HG03342 (cell line): ENCODE measurements at regions not wholly inside any gene's neighbourhood (a gene's known extent, or its start where the extent isn't known, plus 50 kb on each side); places are given as distances from the start of the nearest gene placed in this dataset.
"Not testable (repeated sequence)": the region's sequence is repeated elsewhere in the genome, so short reads cannot be mapped to it uniquely, and the experiment has no call there.

Experiments
- ATAC-seq: cut with Tn5 transposase; IDR thresholded peaks from one replicate; pipeline ENCODE4 v1.9.1; 2021; ENCODE audit warnings: mild to moderate bottlenecking, moderate library complexity; ENCODE audit not compliant: unreplicated experiment

DNA sequence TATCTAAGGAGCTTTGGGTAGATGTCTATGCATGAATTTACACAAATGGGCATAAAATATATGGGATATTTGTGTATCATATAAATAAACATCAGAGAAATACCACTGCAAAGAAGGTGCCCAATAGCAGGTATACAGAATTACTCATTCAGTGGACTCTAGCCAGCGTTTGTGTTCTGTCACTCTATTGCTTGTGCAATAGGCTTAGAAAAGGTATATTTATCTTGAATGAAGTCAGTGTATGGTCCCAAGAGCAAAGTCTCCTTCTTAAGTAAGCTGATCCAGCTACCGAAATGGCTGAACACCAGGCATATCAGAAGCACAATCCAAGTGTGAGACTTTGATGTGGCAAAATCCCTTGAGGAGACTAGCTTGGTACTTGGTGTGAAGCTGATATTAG lies 1058.4 kb downstream of the SORCS1 start:
- ATAC-seq, result no peak

DNA sequence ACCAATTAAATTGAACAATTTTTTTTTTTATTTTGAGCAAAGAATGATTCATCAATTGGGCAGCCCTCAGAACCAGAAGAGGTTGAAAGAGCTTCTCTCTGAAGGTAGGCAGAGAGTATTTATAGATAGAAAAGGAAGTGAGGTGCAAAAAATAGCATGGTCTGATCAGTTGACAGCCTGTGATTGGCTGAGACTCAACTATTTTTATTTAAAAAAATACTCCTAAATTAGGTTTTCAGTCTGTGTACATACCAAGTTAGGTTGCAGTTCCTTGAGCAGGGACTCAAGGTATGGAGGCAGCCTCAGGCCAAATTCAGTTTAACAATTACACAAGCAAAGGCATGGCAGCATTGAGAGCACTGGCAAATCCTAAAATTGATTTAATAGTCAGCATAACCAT lies 1074.7 kb downstream of the SORCS1 start:
- ATAC-seq, result no peak

DNA sequence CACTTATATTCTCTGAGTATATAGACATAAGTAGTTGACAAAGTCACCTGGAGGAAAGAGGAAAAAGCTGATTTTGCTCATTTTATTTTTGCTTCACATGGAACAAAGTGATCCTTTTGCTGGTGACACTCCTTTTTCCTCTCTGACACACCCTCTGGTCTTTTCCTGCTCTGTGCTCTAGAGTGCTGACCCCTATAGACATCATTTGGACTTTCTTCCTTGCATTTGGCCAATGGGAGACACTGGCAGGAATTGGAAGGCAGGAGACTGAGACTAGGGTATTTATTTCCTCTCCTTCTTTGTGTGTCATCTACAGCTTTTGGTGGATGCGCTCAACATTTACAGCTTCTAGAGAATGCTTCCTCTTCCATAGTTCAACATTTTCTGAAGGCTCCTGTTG lies 1078.1 kb downstream of the SORCS1 start:
- no peak for ATAC-seq

DNA sequence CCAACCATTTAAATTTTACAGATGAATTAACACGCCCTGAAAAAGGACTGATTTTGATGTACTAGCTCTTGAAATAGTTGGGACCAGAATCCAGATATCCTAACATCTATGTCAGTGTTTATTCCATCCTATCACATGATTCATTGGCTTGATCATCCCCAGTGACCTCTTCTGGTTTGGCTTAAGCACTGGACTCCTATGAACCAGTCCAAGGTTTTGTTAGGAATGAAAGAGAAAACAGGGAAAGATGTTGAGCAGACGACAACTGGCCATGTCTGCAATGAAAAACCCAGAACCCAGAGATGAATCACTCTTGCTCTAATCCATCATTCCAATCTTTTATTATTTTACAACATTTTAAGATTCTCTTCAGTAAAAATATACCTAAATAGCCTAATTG lies 1080.9 kb downstream of the SORCS1 start:
- ATAC-seq, result no peak

DNA sequence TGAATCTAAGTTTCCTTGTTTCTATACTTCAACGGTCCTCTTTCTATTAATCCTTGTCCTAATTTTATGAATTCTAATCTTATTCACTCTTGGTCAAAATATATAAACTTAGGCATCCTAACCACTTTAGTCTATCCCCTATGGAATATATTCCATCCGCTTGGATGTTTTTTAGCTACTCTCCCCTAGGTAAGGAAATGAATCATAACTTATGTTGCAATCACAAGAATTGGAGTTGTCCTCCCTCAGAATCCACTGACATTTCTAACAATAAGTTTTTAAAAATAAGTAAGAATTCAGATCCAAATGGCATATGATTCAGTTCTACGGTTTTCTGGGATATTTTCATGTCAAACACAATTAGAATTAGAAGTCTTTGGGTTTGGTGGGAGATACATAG lies 1081.6 kb downstream of the SORCS1 start:
- no peak for ATAC-seq

DNA sequence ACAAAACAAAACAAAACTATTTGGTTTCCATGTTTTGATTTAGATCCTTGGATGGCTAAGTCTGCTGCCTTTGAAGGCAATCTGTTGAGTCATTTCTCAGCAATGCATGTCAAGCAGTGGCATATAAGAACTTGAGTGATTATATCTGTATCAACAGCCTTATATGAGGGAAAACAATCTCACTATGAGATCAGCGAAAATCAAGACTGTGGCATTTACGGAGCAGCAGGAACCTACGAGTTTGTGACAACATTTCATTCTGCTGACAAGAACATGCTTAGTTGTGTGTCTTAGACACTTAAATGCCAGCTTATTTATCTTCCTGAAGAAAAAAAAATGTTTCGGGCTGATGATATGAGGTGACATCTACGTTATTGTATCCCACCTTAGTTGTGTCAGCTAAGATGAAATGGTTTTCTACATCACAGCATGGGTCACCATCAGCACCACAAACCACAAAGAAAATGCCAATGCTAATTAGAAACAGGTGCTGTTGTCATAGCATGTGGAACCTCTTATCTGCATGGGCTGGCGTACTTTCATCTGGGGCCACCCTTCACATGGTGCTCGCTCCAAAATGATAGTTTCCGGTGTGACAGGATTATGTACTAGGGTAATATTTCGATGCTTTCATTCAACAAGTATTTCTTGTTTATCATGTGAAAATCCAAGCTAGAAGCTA lies 1085.5 kb downstream of the SORCS1 start:
- ATAC-seq, result no peak

DNA sequence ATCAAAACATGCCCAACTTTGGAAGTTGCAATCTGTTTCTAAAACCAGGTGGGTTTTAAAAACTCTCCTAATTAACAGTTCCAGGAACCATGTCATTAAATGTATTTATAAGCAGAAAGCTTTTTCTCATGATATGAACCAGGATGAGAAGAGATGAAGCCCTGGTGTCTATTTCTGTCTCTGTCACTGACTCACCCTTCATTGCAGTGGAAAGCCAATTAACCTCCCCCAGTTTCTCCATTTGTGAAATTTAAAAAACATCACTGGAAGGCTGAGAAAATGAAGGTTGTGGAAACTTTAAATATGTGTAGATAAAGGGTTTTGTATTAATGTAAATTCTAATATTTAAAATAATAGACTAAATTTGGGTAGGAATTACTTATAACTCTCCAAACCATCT lies 1088.0 kb downstream of the SORCS1 start:
- ATAC-seq, result no peak

DNA sequence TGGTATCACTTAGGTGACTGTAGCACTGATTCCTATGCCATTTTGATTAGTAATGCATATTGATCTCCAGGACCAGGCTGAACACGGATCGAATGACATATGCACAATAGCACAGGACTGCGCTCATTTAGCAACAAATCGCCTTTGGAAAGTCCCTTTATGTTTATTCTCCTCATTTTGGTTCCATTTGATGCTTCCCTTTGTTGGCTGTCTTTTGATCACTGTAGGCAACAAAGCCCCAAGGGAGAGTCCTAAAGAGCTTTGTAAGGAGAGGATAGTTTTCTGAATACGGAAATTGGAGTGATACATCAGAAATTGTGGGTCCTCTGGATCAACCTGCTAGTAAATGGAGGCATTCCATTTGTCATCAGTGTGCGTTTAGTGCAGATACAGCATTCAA lies 1111.4 kb downstream of the SORCS1 start:
- ATAC-seq, result no peak

DNA sequence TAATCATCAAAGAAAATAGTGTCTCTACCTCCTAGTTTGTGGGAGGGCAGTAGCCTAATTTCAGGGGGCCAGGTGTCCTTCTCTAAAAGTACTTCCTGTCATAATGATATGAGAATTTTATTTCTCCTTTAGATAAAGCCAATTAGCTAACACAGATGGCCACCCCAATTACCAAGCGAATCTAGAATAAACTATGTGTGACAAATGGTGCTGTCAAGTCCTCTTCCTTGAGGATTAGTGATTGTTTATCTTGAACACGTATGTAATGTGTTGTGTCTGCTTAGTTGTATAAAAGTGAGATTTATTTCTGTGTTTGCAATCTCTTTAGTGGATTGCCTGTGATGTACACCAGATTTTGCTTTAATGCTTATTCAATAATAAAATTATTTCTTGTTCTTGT lies 1120.0 kb downstream of the SORCS1 start:
- ATAC-seq, result no peak

DNA sequence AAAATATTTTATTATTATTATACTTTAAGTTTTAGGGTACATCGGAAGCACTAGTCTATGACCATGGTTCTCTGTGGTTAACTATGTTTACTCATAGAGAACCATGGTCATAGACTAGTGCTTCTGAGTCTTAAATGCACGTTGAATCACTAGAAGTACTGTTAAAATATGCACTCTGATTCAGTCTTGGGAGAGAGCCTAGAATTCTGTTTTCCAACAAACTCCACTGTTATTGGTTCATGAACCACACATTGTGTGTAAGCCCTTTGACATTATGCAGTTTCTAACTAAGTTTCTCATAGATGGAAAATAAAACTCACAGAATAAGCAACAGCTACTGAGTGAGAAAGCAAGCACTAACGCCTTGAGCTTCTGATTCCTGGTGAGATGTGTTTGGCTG lies 1120.6 kb downstream of the SORCS1 start:
- no peak for ATAC-seq

DNA sequence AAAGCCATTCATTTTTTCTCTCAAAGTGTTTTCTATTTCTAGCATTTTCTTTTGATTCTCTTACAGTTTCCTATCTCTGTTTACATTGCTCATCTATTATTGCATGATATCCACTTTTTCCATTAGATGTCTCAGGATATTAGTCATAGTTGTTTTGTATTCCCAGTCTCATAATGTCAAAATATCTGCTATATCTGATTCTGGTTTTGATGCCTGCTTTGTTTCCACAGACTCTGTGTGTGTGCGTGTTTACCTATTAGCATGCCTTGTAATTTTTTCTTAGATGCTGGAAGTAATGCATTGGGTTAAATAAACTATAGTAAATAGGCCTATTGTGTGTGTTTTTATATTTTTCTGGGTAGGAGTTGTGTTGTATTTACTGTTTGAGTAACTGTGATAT lies 1126.3 kb downstream of the SORCS1 start:
- ATAC-seq, result no peak

DNA sequence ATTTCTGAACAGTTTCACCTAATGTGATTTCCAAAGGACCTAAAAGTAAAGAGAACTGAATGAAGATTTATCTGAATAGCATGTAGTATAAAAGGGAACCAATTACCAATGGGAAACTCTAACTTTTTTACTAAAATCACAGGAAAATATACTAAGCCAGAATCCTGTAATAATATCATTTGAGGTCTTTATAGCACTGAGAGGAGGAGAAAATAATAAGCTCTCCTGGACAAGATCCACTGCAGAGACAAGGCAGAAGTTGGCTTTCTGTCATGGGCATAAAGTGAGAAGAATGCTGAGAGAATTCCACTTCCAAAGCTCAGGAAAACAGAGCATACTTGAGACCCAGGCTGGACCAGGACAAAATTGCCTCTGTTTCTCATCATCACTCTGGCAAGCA lies 1131.4 kb downstream of the SORCS1 start:
- ATAC-seq, result no peak

DNA sequence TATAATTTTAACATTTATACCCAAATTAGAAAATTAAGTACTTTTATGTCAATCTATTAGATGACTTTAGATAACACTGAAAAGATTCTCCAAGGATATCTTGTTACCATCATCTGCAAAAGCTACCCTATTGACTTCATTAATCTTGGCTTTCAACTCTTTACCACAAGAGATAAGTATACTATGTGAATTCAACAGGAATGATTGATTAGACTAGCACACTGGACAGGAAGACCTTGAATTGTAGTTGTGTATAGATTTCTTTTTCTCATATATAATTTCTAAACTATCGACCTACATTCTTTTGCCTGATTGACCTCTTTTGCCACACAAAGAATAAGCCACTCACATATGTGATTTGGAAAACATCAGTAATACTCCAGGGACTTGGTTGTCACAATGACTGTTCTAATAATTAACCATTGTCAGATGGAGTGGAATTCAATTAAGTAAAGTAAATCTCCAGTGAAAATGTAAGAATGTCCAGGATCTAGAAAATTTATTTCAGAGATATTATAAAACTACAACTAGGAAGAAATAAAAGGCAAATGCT lies 1132.0 kb downstream of the SORCS1 start:
- no peak for ATAC-seq

DNA sequence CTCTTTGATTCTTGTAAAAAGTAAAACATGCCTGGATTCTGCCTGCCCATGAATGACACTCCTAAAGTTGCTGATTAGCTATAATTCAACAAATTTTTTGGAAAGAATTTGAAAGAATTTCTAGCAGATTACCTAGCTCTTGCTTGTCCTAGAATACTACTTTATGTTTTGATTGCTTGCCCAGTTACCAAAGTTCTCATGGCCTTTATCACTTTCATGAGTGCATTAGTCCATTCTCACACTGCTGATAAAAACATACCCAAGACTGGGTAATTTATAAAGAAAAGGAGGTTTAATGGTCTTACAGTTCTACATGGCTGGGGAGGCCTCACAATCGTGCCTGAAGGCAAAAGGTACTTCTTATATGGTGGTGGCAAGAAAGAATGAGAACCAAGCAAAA lies 1137.3 kb downstream of the SORCS1 start:
- no peak for ATAC-seq

DNA sequence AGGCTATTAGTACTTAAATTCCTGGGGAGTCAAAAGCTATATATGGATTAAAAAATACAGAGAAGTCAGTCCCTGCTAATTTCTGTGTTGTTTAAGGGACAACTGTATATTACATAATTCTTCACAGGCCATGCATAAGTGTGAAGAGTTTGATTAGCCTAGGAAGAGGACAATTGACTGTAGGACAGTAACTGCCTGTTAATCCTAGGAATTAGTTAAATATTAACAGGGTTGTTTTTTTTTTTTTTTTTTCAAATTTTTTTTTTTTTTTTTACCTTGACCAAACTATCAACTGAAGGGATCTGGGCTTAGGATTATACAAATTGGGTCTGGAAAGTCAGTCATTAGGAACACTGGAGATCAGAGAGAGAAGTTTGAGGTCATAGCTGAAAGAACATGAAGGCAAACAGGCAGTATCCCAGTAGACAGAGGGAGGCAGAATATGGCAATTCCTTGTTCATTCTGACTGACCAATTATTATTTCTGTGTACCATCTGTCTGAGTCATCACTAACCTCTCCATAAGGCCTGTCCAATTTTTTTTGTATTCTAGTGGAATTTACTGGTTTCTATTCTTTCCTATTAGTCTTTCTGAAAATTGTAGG lies 1139.2 kb downstream of the SORCS1 start:
- no peak for ATAC-seq

DNA sequence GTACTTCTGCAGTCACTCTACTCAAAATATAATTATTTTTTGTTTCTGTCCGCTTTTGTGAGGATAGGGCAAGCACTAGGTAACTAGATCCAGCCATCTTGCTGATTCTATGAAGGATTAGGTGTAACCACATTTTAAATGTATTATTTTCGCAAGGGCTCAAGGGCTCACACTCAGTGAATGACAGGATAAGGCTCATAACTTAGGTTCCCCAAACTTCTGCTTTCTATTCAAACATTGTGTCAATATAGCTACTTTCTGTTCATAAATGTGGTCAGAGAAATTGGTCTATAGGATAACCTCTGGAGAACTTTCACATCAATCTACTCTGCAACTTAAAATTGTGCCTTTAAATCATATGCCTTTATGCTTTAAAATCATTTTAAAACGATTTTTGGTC lies 1141.2 kb downstream of the SORCS1 start:
- ATAC-seq, result no peak

DNA sequence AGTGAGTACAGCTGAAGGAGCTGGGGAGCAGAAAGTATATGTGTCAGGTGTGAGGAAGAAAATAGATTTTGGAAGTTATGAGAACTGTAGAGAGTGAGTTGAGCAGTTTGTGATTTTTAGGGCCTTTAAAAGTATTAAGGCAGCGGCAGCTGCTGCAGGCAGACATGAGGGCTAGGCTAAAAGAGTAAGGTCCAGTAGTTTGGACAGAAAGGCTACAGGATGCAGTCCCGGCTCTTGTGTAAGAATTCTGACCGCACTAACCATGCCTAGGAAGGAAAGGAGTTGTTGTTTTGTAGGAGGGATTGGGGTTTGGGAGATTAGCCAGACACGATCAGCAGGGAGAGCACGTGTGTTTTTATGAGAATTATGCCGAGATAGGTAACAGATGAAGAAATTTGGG lies 1144.9 kb downstream of the SORCS1 start:
- not testable (repeated sequence) for ATAC-seq

DNA sequence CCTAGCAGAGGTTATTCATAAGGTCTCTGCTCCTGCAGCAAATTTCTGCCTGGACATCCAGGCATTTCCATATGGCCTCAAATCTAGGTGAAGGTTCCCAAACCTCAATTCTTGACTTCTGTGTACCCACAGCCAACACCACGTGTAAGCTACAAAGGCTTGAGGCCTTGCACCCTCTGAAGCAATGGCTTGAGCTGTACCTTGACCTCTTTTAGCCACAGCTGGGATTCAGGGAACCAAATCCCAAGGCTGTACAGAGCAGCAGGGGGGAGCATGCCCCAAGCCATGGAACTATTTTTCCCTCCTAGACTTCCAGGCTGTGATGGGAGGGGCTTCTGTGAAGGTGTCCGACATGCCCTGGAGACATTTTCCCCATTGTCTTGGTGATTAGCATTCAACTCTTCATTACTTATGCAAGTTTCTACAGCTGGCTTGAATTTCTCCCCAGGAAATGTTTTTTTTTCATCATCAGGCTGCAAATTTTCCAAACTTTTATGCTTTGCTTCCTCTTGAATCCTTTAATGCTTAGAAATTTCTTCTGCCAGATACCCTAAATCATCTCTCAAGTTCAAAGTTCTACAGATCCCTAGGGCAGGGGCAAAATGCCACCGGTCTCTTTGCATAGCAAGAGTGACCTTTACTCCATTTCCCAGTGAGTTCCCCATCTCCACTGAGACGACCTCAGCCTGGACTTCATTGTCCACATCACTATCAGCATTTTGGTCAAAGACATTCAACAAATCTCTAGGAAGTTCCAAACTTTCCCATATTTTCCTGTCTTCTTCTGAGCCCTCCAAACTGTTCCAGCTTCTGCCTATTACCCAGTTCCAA lies 1148.9 kb downstream of the SORCS1 start:
- ATAC-seq, result not testable (repeated sequence)

DNA sequence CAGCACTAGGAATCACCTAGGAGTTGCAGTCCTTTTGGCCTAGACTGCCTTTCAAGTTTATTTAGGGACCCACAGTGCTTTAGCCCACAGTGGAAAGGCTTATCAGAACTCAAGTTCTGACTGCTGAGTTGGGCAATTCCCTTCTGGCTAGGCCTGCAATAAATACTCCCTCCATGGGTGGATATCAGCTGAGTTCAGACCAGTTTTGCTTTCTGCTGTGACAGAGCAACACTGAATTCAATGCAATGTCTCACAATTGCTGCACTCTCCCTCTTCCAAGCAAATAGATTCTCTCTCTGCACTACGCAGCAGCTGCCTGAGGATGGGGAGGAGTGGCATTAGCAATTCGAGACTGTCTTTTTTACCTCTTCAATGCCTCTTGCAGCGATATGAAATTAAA lies 1153.3 kb downstream of the SORCS1 start:
- no peak for ATAC-seq

DNA sequence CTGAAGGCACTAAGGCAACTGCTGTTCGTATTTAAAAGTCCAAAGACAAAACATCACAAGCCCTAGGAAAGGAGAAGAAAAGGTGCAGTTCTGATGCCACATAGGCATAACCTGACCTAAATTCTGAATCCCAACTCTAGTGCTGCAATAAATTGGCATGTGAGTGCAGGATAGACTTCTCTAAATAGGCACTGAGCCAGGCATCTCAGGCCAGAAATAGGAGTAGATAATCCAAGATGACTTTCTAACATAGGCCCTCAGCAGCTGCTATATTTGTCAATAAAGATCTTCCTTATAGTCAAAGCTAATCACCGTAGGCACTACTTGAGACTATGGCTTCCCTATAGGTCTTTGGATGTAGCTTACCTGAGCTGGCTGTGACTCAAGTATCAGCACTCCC lies 1163.8 kb downstream of the SORCS1 start:
- ATAC-seq, result no peak

DNA sequence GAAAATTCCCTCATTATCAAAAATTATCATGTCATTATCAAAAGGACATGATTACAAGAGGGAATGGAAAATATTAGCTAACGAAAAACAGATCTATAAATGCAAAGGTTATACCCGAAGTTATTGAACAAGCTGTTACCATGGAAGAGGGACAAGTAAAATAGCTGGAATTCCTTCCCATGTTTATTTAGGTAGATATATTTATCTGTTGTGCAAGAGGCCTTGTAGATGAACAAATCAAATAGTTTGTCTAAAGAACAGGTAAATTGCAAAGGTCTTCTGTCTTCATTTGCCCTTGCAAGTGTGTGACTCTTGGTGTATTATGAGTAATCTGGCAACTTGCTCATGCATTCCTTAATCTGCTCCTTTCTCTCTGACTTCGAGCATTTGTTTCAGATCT lies 1170.9 kb downstream of the SORCS1 start:
- ATAC-seq, result no peak

DNA sequence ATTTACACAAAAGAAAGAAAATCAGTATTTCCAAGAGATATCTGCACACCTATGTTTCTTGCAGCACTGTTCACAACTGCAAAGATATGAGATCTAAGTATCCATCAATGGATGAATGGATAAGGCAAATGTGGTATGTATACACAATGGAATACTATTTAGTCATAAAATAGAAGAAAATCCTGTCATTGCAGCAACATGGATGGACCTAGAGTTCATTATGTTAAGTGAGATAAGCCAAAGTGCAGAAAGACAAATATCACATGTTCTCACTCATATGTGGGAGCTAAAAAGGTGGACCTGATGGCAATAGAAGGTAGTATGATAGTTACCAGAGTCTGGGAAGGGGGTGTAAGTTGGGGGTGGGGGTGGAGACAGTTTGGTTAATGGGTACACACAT lies 1171.6 kb downstream of the SORCS1 start:
- no peak for ATAC-seq
